ENCODE measurements at regions not wholly inside any gene's neighbourhood (a gene's known extent, or its start where the extent isn't known, plus 50 kb on each side); places are given as distances from the start of the nearest gene placed in this dataset.

DNA sequence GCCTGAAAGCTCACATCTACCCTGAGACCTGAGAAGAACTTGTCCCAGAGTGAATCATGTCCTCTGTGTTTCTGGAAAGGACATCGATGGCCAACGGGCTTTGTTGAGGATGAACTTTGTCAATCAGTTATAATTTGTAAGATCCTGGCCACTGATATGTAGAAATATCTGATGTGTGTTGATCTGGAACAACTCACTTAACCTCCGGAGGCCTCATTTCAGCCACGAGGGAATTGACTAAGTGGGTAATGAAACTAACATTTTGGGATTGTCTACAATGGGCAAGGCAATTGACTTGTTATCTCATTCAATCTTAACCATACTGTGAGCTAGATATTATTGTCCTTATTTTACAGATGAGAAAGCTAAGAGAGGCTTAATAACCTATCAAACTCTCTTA, 468.1 kb upstream of the NRP1 start:
- Histone ChIP-seq H3K9me3 (ENCODE audit: low read depth, low read length, poor library complexity, severe bottlenecking) (no peaks in the 10 kb centered on the region), H3K27me3 (replicated peaks; ENCODE audit: insufficient read depth, low read depth, low read length, poor library complexity) (no peaks in the 10 kb centered on the region), H3K4me3 (ENCODE audit: low read depth, low read length, poor library complexity, severe bottlenecking) (no peak overlapping the region), H3K27ac (ENCODE audit: low read depth, low read length, poor library complexity, severe bottlenecking) (no peak overlapping the region), H3K4me1 (ENCODE audit: insufficient read depth, low read length, poor library complexity, severe bottlenecking) (no peaks in the 10 kb centered on the region), H3K36me3 (ENCODE audit: insufficient read depth, low read length, poor library complexity, severe bottlenecking) (no peaks in the 10 kb centered on the region)
- intact Hi-C loops (cut with micrococcal nuclease; ENCODE audit: unreplicated experiment): no loop called here
- ChIA-PET POLR2A (ENCODE audit: low non-redundant PET) (no interaction called here), CTCF (no interaction called here)
- no peak for DNase-seq (ENCODE audit: low spot score)
- BruUV-seq (replicated peaks): no TSS peak
- TF ChIP-seq, protein P1, sequence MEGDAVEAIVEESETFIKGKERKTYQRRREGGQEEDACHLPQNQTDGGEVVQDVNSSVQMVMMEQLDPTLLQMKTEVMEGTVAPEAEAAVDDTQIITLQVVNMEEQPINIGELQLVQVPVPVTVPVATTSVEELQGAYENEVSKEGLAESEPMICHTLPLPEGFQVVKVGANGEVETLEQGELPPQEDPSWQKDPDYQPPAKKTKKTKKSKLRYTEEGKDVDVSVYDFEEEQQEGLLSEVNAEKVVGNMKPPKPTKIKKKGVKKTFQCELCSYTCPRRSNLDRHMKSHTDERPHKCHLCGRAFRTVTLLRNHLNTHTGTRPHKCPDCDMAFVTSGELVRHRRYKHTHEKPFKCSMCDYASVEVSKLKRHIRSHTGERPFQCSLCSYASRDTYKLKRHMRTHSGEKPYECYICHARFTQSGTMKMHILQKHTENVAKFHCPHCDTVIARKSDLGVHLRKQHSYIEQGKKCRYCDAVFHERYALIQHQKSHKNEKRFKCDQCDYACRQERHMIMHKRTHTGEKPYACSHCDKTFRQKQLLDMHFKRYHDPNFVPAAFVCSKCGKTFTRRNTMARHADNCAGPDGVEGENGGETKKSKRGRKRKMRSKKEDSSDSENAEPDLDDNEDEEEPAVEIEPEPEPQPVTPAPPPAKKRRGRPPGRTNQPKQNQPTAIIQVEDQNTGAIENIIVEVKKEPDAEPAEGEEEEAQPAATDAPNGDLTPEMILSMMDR (conservative IDR thresholded peaks at IDR 0.05; ENCODE audit: low read depth, low read length): no peak
- no peak for TF ChIP-seq EZH2 (IDR thresholded peaks at IDR 0.05; ENCODE audit: borderline replicate concordance, low read depth, low read length, poor library complexity, severe bottlenecking)

DNA sequence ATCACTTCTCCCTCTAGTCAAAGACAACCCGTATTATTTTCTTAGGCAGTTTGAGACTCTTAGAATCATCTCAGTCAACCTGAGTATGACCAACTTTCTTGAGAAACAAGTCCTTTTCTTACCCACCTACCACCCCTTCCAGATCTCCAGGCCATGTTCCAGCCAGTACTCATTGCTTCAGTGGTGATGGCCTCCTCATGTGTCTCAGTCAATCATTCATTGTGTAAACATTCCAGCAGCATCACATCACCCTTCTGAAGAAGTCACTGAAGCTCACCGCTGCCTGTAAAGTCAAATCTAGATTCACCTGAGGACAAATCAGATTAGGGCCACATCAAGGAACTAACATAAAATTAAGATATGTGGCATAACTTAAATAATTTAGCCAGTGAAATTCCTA, 467.2 kb upstream of the NRP1 start:
- POLR2A ChIA-PET (ENCODE audit: low non-redundant PET): no interaction called here
- CTCF ChIA-PET: no interaction called here
- BruUV-seq (replicated peaks): no TSS peak
- TF ChIP-seq, protein P1 (conservative IDR thresholded peaks at IDR 0.05; ENCODE audit: low read depth, low read length): no peak
- H3K9me3 ChIP-seq (ENCODE audit: low read depth, low read length, poor library complexity, severe bottlenecking): no peaks in the 10 kb centered on the region
- no peaks in the 10 kb centered on the region for H3K27me3 ChIP-seq (replicated peaks; ENCODE audit: insufficient read depth, low read depth, low read length, poor library complexity)
- no peak overlapping the region for H3K4me3 ChIP-seq (ENCODE audit: low read depth, low read length, poor library complexity, severe bottlenecking)
- no peak overlapping the region for H3K27ac ChIP-seq (ENCODE audit: low read depth, low read length, poor library complexity, severe bottlenecking)
- H3K36me3 ChIP-seq (ENCODE audit: insufficient read depth, low read length, poor library complexity, severe bottlenecking): no peaks in the 10 kb centered on the region
- H3K4me1 ChIP-seq (ENCODE audit: insufficient read depth, low read length, poor library complexity, severe bottlenecking): no peaks in the 10 kb centered on the region
- no peak for DNase-seq (ENCODE audit: low spot score)
- intact Hi-C loops (cut with micrococcal nuclease; ENCODE audit: unreplicated experiment): no loop called here

DNA sequence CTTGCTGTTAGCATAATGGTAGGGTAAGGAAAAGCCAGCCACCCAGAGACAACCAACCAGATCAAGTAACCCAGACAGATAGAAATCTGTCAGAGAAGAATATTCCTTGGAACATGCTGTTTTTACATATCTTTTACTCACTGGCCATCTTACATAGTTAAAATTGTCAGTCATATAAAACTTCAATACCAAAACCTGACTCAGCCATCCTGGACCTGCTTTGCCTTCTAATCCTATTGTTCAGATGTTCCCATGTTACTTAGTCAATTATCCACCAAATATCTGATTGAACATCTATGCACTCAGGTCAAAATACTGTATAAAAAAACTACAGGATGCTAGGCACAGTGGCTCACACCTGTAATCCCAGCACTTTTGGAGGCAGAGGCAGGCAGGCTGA, 466.5 kb upstream of the NRP1 start:
- POLR2A ChIA-PET (ENCODE audit: low non-redundant PET): no interaction called here
- TF ChIP-seq, protein P1 (conservative IDR thresholded peaks at IDR 0.05; ENCODE audit: low read depth, low read length): no peak
- TF ChIP-seq EZH2 (IDR thresholded peaks at IDR 0.05; ENCODE audit: borderline replicate concordance, low read depth, low read length, poor library complexity, severe bottlenecking): no peak
- Histone ChIP-seq H3K4me3 (ENCODE audit: low read depth, low read length, poor library complexity, severe bottlenecking) (no peak overlapping the region), H3K36me3 (ENCODE audit: insufficient read depth, low read length, poor library complexity, severe bottlenecking) (no peaks in the 10 kb centered on the region), H3K9me3 (ENCODE audit: low read depth, low read length, poor library complexity, severe bottlenecking) (no peaks in the 10 kb centered on the region), H3K4me1 (ENCODE audit: insufficient read depth, low read length, poor library complexity, severe bottlenecking) (no peaks in the 10 kb centered on the region), H3K27me3 (replicated peaks; ENCODE audit: insufficient read depth, low read depth, low read length, poor library complexity) (no peaks in the 10 kb centered on the region), H3K27ac (ENCODE audit: low read depth, low read length, poor library complexity, severe bottlenecking) (no peak overlapping the region)
- no TSS peak for BruUV-seq (replicated peaks)
- no peak for DNase-seq (ENCODE audit: low spot score)
- CTCF ChIA-PET: no interaction called here
- intact Hi-C loops (cut with micrococcal nuclease; ENCODE audit: unreplicated experiment): no loop called here
